ENCODE measurements at regions not wholly inside any gene's neighbourhood (a gene's known extent, or its start where the extent isn't known, plus 50 kb on each side); places are given as distances from the start of the nearest gene placed in this dataset.

DNA sequence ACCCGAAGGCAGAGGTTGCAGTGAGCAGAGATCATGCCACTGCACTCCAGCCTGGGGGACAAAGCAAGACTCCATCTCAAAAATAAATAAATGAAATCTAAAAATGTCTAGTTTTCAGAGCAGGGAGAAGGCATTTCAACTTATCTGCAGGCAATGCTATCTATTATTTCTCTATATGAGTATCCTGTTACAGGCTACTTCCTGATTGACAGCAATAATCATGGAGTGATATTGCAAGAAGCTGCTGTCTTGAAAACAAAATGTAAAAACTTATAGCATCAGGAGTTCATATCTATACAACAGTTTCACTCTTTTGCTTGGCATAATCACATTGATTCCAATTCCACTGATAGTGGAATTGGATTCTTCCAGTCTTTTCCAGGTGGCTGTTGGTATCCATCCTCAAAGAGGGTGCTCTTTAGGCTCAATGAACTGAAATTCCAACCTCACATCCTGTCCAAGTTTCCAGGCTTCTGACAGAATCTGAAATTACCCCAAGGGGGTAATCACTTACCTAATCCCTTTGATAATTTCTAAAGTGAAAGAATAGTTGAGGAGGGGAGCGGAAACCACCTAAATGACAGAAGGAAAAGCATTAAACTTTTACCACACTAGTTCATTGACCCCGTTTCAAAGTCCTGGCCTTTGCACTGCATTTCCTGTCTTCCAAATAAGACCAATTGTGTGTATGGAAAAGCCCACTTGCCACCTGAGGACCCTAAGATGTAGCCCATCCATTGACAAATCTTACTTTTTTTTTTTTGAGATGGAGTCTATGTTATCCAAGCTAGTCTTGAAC is 107.6 kb downstream of the GLUL start:
- Mint-ChIP-seq H3K27me3 (ENCODE audit: low read depth) (no peaks in the 10 kb centered on the region), H3K4me1 (ENCODE audit: low read depth) (peaks cover 1% of the 10 kb centered on the region), H3K4me3 (no peak overlapping the region), H3K36me3 (ENCODE audit: low read depth) (no peaks in the 10 kb centered on the region), H3K9me3 (no peaks in the 10 kb centered on the region), H3K27ac (no peak overlapping the region)
- no peak for DNase-seq (ENCODE audit: low spot score)

DNA sequence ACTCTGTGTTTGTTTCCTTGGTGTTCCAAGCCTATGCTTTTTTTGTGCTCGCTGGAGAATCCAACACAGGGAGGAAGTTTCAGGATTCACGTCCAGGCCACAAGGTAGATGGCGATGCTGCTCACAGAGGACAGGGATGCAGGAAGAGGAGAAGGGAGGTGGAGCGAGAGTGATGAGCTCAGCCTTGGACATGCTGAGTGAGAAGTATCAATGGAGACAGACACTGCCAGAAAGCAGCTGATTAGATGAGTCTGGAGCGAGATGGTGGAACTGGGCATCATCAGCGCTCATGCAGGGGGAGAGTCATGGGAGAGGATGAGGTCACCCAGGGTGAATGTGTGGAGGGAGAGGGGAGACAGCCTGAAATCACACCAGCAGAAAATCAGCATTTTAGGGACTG is 110.0 kb downstream of the GLUL start:
- no peaks in the 10 kb centered on the region for H3K27me3 Mint-ChIP-seq (ENCODE audit: low read depth)
- no peaks in the 10 kb centered on the region for H3K9me3 Mint-ChIP-seq
- no peaks in the 10 kb centered on the region for H3K36me3 Mint-ChIP-seq (ENCODE audit: low read depth)
- H3K4me3 Mint-ChIP-seq, result no peak overlapping the region
- no peak overlapping the region for H3K27ac Mint-ChIP-seq
- H3K4me1 Mint-ChIP-seq (ENCODE audit: low read depth), result peaks cover 1% of the 10 kb centered on the region
- no peak for DNase-seq (ENCODE audit: low spot score)

DNA sequence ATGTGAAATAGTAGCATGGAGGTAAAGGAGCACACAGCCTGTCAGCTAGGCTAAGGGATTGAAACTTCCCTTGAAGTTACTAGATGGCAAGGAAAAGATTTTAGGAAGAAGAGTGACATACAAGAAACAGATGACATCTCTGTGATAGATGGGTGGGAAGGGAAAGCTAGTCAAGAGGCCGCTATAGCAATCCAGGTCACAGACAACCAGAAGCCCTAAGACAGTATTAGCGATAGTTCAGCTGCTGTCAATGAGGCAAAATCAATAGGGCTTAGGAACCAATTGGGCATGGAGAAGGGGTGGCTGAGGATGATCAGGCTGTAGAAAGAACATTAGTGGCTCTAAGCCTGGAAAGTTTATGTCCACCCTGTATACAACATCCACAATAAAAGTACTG is 111.1 kb downstream of the GLUL start:
- H3K4me1 Mint-ChIP-seq (ENCODE audit: low read depth), result peaks cover 1% of the 10 kb centered on the region
- H3K27ac Mint-ChIP-seq, result no peak overlapping the region
- H3K9me3 Mint-ChIP-seq, result no peaks in the 10 kb centered on the region
- H3K36me3 Mint-ChIP-seq (ENCODE audit: low read depth), result no peaks in the 10 kb centered on the region
- peaks cover 2% of the 10 kb centered on the region for H3K27me3 Mint-ChIP-seq (ENCODE audit: low read depth)
- DNase-seq (ENCODE audit: low spot score), result no peak
- no peak overlapping the region for H3K4me3 Mint-ChIP-seq

DNA sequence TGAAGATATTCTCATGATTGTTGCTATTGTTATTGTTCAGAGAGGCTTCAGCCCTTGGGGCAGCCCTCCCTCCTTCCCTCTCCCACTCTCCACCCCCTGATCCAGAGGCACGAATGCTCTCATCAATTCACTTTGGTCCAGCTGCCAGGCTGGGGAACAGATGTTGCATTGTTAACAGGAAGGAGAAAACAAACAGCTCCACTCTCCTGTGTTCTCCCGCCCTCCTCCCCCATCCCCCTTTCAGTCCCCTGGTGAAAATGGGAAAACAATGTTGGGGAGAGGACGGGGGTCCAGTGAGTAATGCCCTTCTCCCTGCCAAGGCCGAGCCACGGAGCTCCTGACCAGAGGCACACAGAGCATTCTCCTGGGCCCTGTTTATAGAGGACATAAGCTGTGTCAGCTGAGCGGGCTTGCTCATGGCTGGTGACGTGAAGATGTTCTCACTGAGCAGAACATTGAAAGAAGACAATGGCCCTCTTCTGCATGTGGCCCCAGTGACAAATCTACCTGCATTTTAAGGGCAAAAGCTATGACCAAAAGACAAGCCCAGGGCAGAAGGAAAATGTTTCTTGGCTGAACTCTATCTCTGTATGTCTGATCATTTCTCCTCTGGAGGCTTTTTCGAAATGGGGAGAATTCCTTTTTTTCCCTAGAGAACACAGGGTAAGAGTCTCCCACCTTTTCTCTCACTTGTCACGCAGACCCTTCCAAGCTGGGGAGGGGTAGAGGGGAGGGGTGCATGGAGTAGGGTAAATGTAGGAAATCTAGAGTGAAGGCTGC is 111.7 kb downstream of the GLUL start:
- Mint-ChIP-seq H3K36me3 (ENCODE audit: low read depth) (no peaks in the 10 kb centered on the region), H3K4me3 (no peak overlapping the region), H3K9me3 (no peaks in the 10 kb centered on the region), H3K27me3 (ENCODE audit: low read depth) (peaks cover 2% of the 10 kb centered on the region), H3K4me1 (ENCODE audit: low read depth) (peaks cover 1% of the 10 kb centered on the region), H3K27ac (no peak overlapping the region)
- DNase-seq (ENCODE audit: low spot score), result no peak

DNA sequence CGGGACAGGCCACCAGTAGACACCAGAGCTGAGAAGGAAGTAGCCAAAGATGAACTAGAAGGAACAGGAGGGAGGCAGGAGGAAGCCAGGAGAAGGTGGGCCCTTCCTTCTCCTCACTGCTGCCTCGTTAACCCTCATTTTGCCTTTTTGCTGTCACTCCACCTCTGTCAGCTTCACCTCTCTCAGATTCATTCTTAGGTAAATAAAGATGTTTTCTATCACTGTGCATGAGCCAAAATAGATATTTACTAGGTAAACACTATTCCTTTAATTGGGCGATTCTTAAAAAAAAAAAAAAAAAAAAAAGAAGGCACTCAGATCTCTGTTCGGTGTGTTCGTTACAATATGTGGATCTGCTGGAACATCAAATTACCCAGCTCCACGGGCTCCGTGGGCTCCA is 112.3 kb downstream of the GLUL start:
- peaks cover 2% of the 10 kb centered on the region for H3K27me3 Mint-ChIP-seq (ENCODE audit: low read depth)
- no peak overlapping the region for H3K4me3 Mint-ChIP-seq
- no peak for DNase-seq (ENCODE audit: low spot score)
- H3K36me3 Mint-ChIP-seq (ENCODE audit: low read depth), result no peaks in the 10 kb centered on the region
- no peaks in the 10 kb centered on the region for H3K9me3 Mint-ChIP-seq
- H3K27ac Mint-ChIP-seq, result no peak overlapping the region
- H3K4me1 Mint-ChIP-seq (ENCODE audit: low read depth), result no peaks in the 10 kb centered on the region

DNA sequence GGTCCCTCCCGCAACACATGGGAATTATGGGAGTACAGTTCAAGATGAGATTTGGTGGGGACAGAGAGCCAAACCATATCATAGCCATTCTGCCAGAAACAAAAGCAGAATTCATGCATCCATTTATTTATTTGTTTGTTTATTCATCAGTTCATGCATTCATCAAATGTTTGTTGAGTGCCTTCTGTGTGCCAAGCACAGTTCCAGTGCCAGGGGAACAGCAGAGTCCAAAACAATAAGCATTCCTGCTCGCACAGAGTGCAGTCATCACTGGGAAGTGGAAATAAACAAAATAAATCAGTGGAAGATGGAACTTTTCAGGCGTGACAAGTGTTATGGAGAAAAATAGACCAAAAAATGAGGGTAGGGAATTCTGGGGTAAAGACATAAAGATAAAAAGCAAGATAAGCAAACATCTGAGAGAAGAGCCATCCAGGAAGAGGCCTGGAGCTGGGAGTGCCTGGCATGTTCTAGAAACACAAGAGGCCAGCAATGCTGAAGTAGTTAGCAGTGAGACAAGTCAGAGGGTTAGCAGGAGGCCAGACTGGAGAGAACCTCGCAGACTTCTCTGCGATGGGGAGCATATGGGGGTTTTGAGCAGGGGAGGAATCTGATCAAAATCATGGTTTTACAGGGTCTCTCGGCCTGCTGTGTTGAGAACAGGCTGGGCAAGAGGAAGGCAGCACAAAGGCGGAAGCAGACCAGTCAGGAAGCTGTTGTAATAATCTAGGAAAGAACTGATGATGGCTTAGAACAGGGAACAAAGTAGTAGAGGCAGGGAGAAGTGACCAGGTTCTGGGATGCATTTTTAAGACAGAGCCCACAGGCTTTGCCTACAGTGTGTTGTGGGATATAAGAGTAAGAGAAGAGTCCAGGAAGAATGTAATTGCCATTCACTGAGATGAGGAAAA is 113.2 kb downstream of the GLUL start:
- H3K27ac Mint-ChIP-seq, result no peak overlapping the region
- H3K27me3 Mint-ChIP-seq (ENCODE audit: low read depth), result peaks cover 2% of the 10 kb centered on the region
- H3K4me3 Mint-ChIP-seq, result no peak overlapping the region
- no peaks in the 10 kb centered on the region for H3K9me3 Mint-ChIP-seq
- no peaks in the 10 kb centered on the region for H3K4me1 Mint-ChIP-seq (ENCODE audit: low read depth)
- DNase-seq (ENCODE audit: low spot score), result no peak
- no peaks in the 10 kb centered on the region for H3K36me3 Mint-ChIP-seq (ENCODE audit: low read depth)

DNA sequence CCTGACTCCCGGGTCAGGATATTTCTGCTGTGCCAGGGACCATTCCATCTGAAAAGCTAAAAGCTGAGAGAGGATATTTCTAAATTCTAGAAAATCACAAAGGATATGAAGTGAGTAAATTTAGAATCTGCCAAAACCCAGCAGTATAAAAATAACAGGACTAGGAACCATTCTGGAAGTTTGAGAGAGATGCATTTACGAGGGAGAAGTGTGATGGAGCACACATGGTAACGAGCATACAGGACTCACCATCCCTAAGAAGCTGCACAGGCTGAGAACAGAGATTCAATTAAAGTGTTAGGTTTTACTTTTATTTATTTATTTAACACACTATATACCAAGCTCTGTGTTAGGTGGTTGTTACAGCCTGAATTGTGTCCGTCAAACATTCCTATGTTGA is 116.3 kb downstream of the GLUL start:
- DNase-seq (ENCODE audit: low spot score), result no peak
- H3K36me3 Mint-ChIP-seq (ENCODE audit: low read depth), result no peaks in the 10 kb centered on the region
- H3K4me3 Mint-ChIP-seq, result no peak overlapping the region
- H3K4me1 Mint-ChIP-seq (ENCODE audit: low read depth), result no peaks in the 10 kb centered on the region
- no peak overlapping the region for H3K27ac Mint-ChIP-seq
- peaks cover 5% of the 10 kb centered on the region for H3K27me3 Mint-ChIP-seq (ENCODE audit: low read depth)
- H3K9me3 Mint-ChIP-seq, result no peaks in the 10 kb centered on the region

DNA sequence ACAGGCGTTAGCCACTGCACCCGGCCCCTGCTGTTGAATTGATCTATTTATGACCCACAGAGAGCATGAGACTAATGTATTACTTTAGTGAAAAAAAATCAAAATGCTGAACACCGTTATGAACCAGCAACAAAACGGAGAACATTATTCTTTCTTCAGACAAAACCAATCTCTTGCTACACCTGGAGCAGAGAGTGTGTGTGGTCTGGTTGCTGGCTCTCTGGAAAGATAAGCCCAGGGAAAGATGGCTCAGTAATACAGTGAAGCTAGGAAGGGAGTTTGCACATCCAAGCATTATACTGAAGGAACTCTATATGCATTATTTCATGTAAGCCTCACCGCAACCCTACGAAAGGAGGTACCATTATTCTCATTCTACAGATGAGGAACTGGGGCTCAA is 117.0 kb downstream of the GLUL start:
- Mint-ChIP-seq H3K36me3 (ENCODE audit: low read depth) (no peaks in the 10 kb centered on the region), H3K4me1 (ENCODE audit: low read depth) (no peaks in the 10 kb centered on the region), H3K4me3 (no peak overlapping the region), H3K27ac (no peak overlapping the region), H3K9me3 (no peaks in the 10 kb centered on the region), H3K27me3 (ENCODE audit: low read depth) (peaks cover 5% of the 10 kb centered on the region)
- no peak for DNase-seq (ENCODE audit: low spot score)

DNA sequence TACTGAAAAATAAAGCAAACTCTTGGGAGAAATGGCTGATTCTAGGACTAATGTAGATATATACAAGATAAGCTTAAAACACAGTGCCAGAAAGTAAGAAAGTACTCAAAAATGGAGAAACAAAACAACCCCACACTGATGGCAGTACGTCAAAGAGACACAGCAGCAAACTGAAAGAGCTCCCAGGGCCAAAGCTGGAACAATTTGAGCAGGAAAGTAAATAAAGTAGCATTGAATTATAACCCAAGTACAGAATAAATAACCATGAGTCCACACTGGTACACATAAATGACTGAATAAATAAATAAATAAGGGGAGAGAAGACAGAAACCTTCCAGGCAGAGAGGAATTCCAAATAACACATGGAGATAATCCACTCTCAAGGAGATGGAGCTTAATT is 120.9 kb downstream of the GLUL start:
- Mint-ChIP-seq H3K27ac (no peak overlapping the region), H3K4me1 (ENCODE audit: low read depth) (peaks cover 3% of the 10 kb centered on the region), H3K36me3 (ENCODE audit: low read depth) (no peaks in the 10 kb centered on the region), H3K4me3 (no peak overlapping the region), H3K27me3 (ENCODE audit: low read depth) (peaks cover 7% of the 10 kb centered on the region), H3K9me3 (no peaks in the 10 kb centered on the region)
- DNase-seq (ENCODE audit: low spot score), result no peak

DNA sequence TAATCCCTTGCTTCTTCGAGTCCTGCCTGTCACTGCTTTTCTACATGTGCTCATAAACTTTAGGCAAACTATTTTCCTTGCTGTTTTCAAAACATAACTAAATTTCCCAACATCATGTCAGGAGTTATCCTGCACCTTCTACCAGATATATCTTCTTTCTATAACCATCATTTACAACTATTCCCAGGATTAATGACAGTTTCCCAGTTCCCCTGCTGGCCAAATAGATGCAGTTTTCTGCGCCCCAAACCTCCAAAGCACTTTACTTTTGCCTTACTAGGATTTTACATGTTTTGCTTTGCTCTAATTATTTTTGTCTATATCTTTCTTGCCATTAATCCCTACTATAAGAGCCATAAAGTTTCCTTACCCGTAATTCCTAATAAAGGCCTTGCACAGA is 122.5 kb downstream of the GLUL start:
- Mint-ChIP-seq H3K9me3 (no peaks in the 10 kb centered on the region), H3K4me3 (no peak overlapping the region), H3K36me3 (ENCODE audit: low read depth) (no peaks in the 10 kb centered on the region), H3K27me3 (ENCODE audit: low read depth) (peaks cover 5% of the 10 kb centered on the region), H3K27ac (no peak overlapping the region), H3K4me1 (ENCODE audit: low read depth) (peaks cover 3% of the 10 kb centered on the region)
- DNase-seq (ENCODE audit: low spot score), result no peak

DNA sequence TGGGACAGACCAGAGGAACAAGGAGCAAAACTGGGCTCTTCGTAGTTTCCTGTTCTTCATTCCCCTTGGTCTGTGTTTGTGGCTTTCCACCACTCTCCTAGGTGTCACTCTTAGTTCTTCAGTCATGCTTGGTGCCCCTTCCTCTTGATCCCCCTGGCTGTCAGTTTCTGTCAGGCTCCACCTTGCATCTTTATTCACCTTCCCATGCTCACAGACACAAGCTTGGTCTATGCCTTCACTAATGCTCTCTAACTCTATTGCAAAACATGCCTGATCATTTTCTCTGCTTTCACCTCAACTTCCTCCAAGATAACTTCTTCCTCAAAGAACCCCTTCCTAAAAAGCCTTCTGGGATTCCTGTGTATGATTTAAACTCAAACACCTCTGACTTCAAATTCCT is 122.9 kb downstream of the GLUL start:
- H3K4me1 Mint-ChIP-seq (ENCODE audit: low read depth), result peaks cover 3% of the 10 kb centered on the region
- DNase-seq (ENCODE audit: low spot score), result no peak
- H3K36me3 Mint-ChIP-seq (ENCODE audit: low read depth), result no peaks in the 10 kb centered on the region

DNA sequence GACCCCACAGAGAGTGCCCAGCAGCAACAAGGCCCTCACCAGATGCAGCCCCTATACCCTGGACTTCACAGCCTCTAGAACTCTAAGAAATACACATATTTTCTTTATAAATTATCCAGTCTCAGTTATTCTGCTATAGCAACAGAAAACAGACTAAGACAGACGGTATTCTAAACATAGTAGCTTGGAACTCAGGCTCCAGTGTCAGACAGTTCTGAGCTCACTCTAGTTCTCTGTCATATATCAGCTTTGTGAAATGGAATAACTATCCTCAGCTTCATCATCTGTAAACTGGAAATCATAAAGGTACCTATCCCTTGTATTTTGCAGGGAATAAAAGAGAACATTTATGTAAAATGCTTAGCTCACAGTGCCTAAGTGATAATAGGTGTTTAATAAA is 127.4 kb downstream of the GLUL start:
- no peak for DNase-seq (ENCODE audit: low spot score)
- peaks cover 25% of the 10 kb centered on the region for H3K4me1 Mint-ChIP-seq (ENCODE audit: low read depth)
- H3K4me3 Mint-ChIP-seq, result no peak overlapping the region
- H3K36me3 Mint-ChIP-seq (ENCODE audit: low read depth), result no peaks in the 10 kb centered on the region
- no peaks in the 10 kb centered on the region for H3K9me3 Mint-ChIP-seq
- H3K27me3 Mint-ChIP-seq (ENCODE audit: low read depth), result peaks cover 2% of the 10 kb centered on the region
- no peak overlapping the region for H3K27ac Mint-ChIP-seq

More for the DNA sequence above, 122.9 kb downstream of the GLUL start:
- Mint-ChIP-seq H3K27ac (no peak overlapping the region), H3K4me3 (no peak overlapping the region), H3K27me3 (ENCODE audit: low read depth) (peaks cover 5% of the 10 kb centered on the region), H3K9me3 (no peaks in the 10 kb centered on the region)

DNA sequence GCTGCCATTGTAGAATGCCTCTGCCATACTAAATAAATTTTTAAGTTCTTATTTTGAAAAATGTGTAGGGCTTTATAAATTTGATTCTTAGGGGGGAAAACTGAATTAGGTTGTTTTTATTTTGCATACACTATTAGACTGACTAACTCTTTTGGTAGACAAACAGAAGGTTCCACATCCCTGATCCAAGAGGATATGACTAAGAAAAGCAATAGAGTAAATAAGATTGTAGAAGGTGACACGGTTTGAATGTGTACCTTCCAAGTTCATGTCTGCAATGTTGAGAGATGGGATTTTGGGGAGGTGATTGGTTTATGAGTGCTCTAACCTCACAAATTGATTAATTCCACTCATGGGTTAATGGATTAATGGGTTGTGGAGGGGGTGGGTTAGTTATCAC is 127.9 kb downstream of the GLUL start:
- H3K27ac Mint-ChIP-seq, result no peak overlapping the region
- no peaks in the 10 kb centered on the region for H3K36me3 Mint-ChIP-seq (ENCODE audit: low read depth)
- no peaks in the 10 kb centered on the region for H3K9me3 Mint-ChIP-seq
- no peak for DNase-seq (ENCODE audit: low spot score)
- no peak overlapping the region for H3K4me3 Mint-ChIP-seq
- peaks cover 26% of the 10 kb centered on the region for H3K4me1 Mint-ChIP-seq (ENCODE audit: low read depth)
- peaks cover 2% of the 10 kb centered on the region for H3K27me3 Mint-ChIP-seq (ENCODE audit: low read depth)

DNA sequence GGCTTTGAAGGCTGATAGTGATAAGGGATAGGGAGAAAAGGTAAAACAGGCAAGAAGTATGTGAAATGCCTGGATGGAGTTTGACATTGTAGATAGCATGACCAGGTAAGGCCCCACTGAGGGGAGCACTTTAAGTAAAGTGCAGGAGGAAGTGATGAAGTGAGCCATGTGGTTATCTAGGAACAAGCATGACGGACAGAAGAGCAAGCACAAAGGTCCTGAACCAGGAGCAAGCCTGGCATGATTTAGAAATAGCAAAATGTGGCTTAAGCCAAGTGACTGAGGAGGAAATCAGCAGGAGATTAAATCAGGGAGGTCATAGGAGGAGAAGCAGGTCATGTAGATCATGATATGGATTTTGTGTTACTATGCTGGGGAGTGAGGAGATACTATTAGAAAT is 129.2 kb downstream of the GLUL start:
- Mint-ChIP-seq H3K9me3 (no peaks in the 10 kb centered on the region), H3K27ac (peak overlapping the region; percentile 9), H3K27me3 (ENCODE audit: low read depth) (no peaks in the 10 kb centered on the region), H3K36me3 (ENCODE audit: low read depth) (no peaks in the 10 kb centered on the region), H3K4me3 (no peak overlapping the region), H3K4me1 (ENCODE audit: low read depth) (peaks cover 27% of the 10 kb centered on the region)
- no peak for DNase-seq (ENCODE audit: low spot score)

All from T-helper 2 cell treated with Interferon-gamma antibody and Interleukin-4, amounts not matched to agents 5 μg/mL and 100 μg/mL, for 36 hours (primary cell).